Mucosa of descending colon (tissue), 3 donors: ENCODE measurements at regions not wholly inside any gene's neighbourhood (a gene's known extent, or its start where the extent isn't known, plus 50 kb on each side); places are given as distances from the start of the nearest gene placed in this dataset.

ENCODE experiments used
- ATAC-seq: fragments of 200-7000 bp; cut with Tn5 transposase; one replicate; pipeline ENCODE4 v1.9.1; 2020; ENCODE audit warnings: mild to moderate bottlenecking, moderate library complexity
- DNase-seq, 3 donors: peaks; one replicate each; pipeline ENCODE4 v3.0.0-alpha.2; 2020
- H3K36me3 ChIP-seq: fragments of 200-600 bp; one replicate; pipeline ENCODE4 v1.8.0; 2021; ENCODE audit warnings: low read depth, mild to moderate bottlenecking
- H3K4me1 ChIP-seq: fragments of 200-600 bp; one replicate; pipeline ENCODE4 v1.8.0; 2021; ENCODE audit warnings: low read depth, mild to moderate bottlenecking
- H3K4me3 ChIP-seq: fragments of 200-600 bp; one replicate; pipeline ENCODE4 v1.8.0; 2021; ENCODE audit warnings: mild to moderate bottlenecking
- H3K9me3 ChIP-seq: fragments of 200-600 bp; one replicate; pipeline ENCODE4 v1.8.0; 2021; ENCODE audit warnings: mild to moderate bottlenecking
- intact Hi-C, 2 donors: fragments of 100-400 bp; cut with DNase I in 1 of 2; cut with micrococcal nuclease in 1 of 2; formaldehyde crosslinking; loops; one replicate each; pipeline versions ENCODE4 v1.11.0 to v1.11.1; 2022; cut with DNase I, micrococcal nuclease
- TF ChIP-seq, protein P1 (sequence below): fragments of 200-600 bp; IDR thresholded peaks from one replicate; pipeline ENCODE4 v1.8.0; 2022; ENCODE audit warnings: antibody characterized with exemption, mild to moderate bottlenecking
- donor health status: DM: no; HTN: no; CAD: no; lungs with moderate emphysema.
- donor health status: DM: no; HTN: no; CAD: no.
- donor health status: DM: no; HTN: yes; CAD: no.

DNA sequence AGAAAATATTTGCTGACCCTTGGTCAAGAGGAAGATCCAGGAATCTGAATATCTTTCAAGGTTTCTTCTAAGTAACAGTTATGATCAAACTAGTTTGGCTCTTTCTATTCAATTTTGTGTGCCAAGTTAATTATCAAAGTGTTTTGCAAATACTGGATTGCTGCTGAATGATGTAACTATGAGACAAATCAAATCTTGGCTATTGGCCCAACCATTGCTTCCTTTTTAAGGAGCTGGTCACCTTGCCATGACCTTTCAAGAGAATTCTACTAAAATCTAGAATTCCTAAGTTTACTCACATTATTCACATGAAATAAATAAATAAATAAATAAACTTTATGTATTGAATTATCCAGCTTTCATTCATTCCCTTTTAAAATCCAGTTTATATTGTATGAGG is 371.8 kb downstream of the SLITRK6 start:
- Histone ChIP-seq H3K36me3 (no peaks in the 10 kb centered on the region), H3K4me1 (no peaks in the 10 kb centered on the region), H3K4me3 (no peak overlapping the region), H3K9me3 (peaks cover 3% of the 10 kb centered on the region)
- intact Hi-C loops: no loop called here
- no peak for ATAC-seq
- no peak for DNase-seq
- TF ChIP-seq, protein P1, sequence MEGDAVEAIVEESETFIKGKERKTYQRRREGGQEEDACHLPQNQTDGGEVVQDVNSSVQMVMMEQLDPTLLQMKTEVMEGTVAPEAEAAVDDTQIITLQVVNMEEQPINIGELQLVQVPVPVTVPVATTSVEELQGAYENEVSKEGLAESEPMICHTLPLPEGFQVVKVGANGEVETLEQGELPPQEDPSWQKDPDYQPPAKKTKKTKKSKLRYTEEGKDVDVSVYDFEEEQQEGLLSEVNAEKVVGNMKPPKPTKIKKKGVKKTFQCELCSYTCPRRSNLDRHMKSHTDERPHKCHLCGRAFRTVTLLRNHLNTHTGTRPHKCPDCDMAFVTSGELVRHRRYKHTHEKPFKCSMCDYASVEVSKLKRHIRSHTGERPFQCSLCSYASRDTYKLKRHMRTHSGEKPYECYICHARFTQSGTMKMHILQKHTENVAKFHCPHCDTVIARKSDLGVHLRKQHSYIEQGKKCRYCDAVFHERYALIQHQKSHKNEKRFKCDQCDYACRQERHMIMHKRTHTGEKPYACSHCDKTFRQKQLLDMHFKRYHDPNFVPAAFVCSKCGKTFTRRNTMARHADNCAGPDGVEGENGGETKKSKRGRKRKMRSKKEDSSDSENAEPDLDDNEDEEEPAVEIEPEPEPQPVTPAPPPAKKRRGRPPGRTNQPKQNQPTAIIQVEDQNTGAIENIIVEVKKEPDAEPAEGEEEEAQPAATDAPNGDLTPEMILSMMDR: no peak

DNA sequence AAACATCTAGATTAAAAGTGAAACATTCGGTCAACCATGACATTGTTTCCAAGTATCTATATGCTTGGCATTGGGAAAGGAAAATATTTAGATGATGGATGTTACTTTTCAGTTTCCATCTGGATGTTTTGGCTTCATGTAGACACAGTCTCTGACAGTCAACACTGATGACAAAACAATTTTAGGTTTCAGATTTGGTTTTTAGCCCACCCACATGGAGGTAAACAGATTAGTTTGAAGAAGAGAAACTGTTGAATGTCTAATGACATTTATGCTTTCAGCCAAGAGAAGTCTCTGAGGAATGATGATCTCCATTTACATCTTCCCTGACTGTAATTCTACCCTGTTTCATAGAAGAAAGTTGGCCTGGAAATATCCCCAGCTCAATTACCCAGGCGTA is 379.1 kb downstream of the SLITRK6 start:
- intact Hi-C loops: no loop called here
- TF ChIP-seq, protein P1: no peak
- Histone ChIP-seq H3K9me3 (no peaks in the 10 kb centered on the region), H3K4me3 (no peak overlapping the region), H3K36me3 (no peaks in the 10 kb centered on the region), H3K4me1 (no peaks in the 10 kb centered on the region)
- ATAC-seq: no peak
- DNase-seq: no peak

DNA sequence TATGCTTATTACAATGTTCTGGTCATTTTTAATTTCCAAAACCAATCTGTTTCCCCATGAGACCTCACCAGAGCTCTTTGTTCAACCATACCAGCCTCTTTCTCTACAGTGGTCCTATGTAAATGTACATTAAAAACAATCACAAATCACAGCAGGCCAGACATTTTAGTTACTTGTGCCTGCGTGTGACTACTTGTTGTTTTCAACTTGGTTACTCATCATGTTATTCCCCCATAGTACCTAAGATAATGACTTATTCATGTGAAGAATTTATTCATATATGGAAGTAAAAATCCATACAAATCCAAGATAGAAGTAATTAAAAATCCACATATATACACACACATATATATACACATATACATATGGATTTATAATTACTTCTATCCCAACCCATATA is 379.6 kb downstream of the SLITRK6 start:
- intact Hi-C loops: no loop called here
- H3K9me3 ChIP-seq: no peaks in the 10 kb centered on the region
- no peaks in the 10 kb centered on the region for H3K36me3 ChIP-seq
- H3K4me1 ChIP-seq: no peaks in the 10 kb centered on the region
- no peak overlapping the region for H3K4me3 ChIP-seq
- ATAC-seq (no peak), DNase-seq (no peak)
- TF ChIP-seq, protein P1: no peak

DNA sequence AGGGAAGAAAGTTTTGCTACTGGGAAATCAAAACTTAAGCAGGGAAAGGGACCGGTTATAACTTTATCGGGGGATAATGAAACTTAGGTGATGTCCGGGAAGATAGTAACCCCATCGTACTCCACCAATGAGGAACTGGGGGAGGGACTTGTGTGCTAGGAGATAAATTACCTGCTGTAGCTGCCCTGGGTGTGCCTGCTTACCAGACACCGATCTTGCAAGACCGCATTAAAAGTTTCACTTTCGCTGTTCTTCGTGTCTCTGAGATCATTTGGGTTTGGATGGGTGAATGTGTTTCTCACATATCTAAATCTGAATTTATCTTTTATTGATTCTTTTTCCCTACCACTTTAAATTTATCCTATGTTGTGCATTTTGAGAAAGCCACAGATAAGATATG is 381.4 kb downstream of the SLITRK6 start:
- TF ChIP-seq, protein P1: no peak
- intact Hi-C loops: no loop called here

DNA sequence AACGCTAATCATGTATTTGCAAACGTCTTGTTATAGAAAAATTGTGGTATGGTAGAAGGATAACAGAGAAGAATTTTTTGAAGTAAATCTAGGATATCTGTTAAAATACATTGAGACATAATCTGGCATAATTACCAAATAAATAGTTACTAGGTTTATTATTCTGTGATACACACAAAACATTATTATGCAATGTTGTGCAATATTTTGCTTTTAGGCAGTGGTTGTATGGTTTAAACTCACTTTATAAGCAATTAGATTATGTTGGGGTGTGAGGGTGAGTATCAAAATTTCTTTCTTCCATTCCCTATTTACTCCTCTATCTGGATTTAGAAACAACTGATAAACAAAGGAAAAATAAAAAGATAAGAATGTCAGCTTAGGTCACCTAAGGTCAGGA is 385.6 kb downstream of the SLITRK6 start:
- intact Hi-C loops: no loop called here
- no peaks in the 10 kb centered on the region for H3K9me3 ChIP-seq
- ATAC-seq (no peak), DNase-seq (no peak)
- H3K36me3 ChIP-seq: no peaks in the 10 kb centered on the region
- H3K4me1 ChIP-seq: no peaks in the 10 kb centered on the region
- no peak overlapping the region for H3K4me3 ChIP-seq
- TF ChIP-seq, protein P1: no peak

More for the DNA sequence above, 381.4 kb downstream of the SLITRK6 start:
- H3K4me1 ChIP-seq: no peaks in the 10 kb centered on the region
- no peak for DNase-seq
- no peak overlapping the region for H3K4me3 ChIP-seq
- no peaks in the 10 kb centered on the region for H3K9me3 ChIP-seq
- no peak for ATAC-seq
- H3K36me3 ChIP-seq: no peaks in the 10 kb centered on the region

DNA sequence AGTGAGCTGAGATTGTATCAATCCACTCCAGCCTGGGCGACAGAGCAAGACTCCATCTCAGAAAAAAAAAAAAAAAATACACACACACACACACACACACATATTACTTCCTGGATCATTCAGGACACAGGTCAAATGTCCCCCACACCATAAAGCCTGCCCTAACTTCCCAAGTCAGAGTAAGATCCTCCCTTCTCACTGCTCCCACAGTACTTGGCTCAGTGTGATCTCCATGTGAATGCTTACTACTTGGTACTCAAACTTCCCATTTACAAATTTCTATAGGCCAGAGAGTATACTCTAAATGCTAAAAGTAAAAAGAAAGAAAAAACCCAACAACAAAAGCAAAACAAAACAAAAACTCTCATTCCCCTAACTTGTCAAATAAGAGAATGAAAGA is 386.8 kb downstream of the SLITRK6 start:
- H3K36me3 ChIP-seq: no peaks in the 10 kb centered on the region
- intact Hi-C loops: no loop called here
- DNase-seq (no peak), ATAC-seq (no peak)
- no peak overlapping the region for H3K4me3 ChIP-seq
- H3K4me1 ChIP-seq: no peaks in the 10 kb centered on the region
- no peaks in the 10 kb centered on the region for H3K9me3 ChIP-seq
- TF ChIP-seq, protein P1: no peak
